ENCODE measurements at regions not wholly inside any gene's neighbourhood (a gene's known extent, or its start where the extent isn't known, plus 50 kb on each side); places are given as distances from the start of the nearest gene placed in this dataset.

GRCh38 chr4:116520886-116521285, 564.5 kb downstream of the TRAM1L1 start:
- TF ChIP-seq NFIC (IDR thresholded peaks at IDR 0.05) (no peak), USF1 (IDR thresholded peaks at IDR 0.05) (no peak), CEBPB (IDR thresholded peaks at IDR 0.05) (no peak), EGR1 (IDR thresholded peaks at IDR 0.05) (no peak), REST (IDR thresholded peaks at IDR 0.05; ENCODE audit: low read depth) (no peak), YY1 (IDR thresholded peaks at IDR 0.05; ENCODE audit: low read depth) (no peak), MAX (IDR thresholded peaks at IDR 0.05) (no peak), ZBTB7A (IDR thresholded peaks at IDR 0.05; ENCODE audit: low read depth) (no peak), TAF1 (IDR thresholded peaks at IDR 0.05; ENCODE audit: low read depth) (no peak), TEAD4 (IDR thresholded peaks at IDR 0.05) (no peak), EP300 (IDR thresholded peaks at IDR 0.05; ENCODE audit: borderline replicate concordance) (no peak), FOXM1 (IDR thresholded peaks at IDR 0.05; ENCODE audit: borderline replicate concordance, low read depth) (no peak), CREB1 (IDR thresholded peaks at IDR 0.05; ENCODE audit: low read depth) (no peak), TCF12 (IDR thresholded peaks at IDR 0.05; ENCODE audit: low read depth) (no peak), RAD21 (IDR thresholded peaks at IDR 0.05; ENCODE audit: low read depth) (no peak)

- no peak for TF ChIP-seq NFIC (IDR thresholded peaks at IDR 0.05)
- TF ChIP-seq TAF1 (IDR thresholded peaks at IDR 0.05; ENCODE audit: low read depth), result no peak
- no peak for TF ChIP-seq EGR1 (IDR thresholded peaks at IDR 0.05)
- no peak for TF ChIP-seq CREB1 (IDR thresholded peaks at IDR 0.05; ENCODE audit: low read depth)
- no peak for TF ChIP-seq TEAD4 (IDR thresholded peaks at IDR 0.05)
- TF ChIP-seq TCF12 (IDR thresholded peaks at IDR 0.05; ENCODE audit: low read depth), result no peak
- TF ChIP-seq MAX (IDR thresholded peaks at IDR 0.05), result no peak
- TF ChIP-seq FOXM1 (IDR thresholded peaks at IDR 0.05; ENCODE audit: borderline replicate concordance, low read depth), result no peak
Observed at GRCh38 chr4:116516711-116517110, 568.7 kb downstream of the TRAM1L1 start.

- TF ChIP-seq CREB1 (IDR thresholded peaks at IDR 0.05; ENCODE audit: low read depth) (no peak), USF1 (IDR thresholded peaks at IDR 0.05) (no peak), TAF1 (IDR thresholded peaks at IDR 0.05; ENCODE audit: low read depth) (no peak), EP300 (IDR thresholded peaks at IDR 0.05; ENCODE audit: borderline replicate concordance) (no peak), MAX (IDR thresholded peaks at IDR 0.05) (no peak), CEBPB (IDR thresholded peaks at IDR 0.05) (no peak), TEAD4 (IDR thresholded peaks at IDR 0.05) (no peak), RAD21 (IDR thresholded peaks at IDR 0.05; ENCODE audit: low read depth) (no peak), REST (IDR thresholded peaks at IDR 0.05; ENCODE audit: low read depth) (no peak), YY1 (IDR thresholded peaks at IDR 0.05; ENCODE audit: low read depth) (no peak), ZBTB7A (IDR thresholded peaks at IDR 0.05; ENCODE audit: low read depth) (no peak), FOXM1 (IDR thresholded peaks at IDR 0.05; ENCODE audit: borderline replicate concordance, low read depth) (no peak), TCF12 (IDR thresholded peaks at IDR 0.05; ENCODE audit: low read depth) (no peak), NFIC (IDR thresholded peaks at IDR 0.05) (no peak), EGR1 (IDR thresholded peaks at IDR 0.05) (no peak)
Observed at GRCh38 chr4:116515959-116516358, 569.4 kb downstream of the TRAM1L1 start.

- no peak for TF ChIP-seq TAF1 (IDR thresholded peaks at IDR 0.05; ENCODE audit: low read depth)
Observed at GRCh38 chr4:116512552-116512951, 572.8 kb downstream of the TRAM1L1 start.

GRCh38 chr4:116501954-116502353, 583.4 kb downstream of the TRAM1L1 start:
- TF ChIP-seq TEAD4 (IDR thresholded peaks at IDR 0.05) (no peak), YY1 (IDR thresholded peaks at IDR 0.05; ENCODE audit: low read depth) (no peak), USF1 (IDR thresholded peaks at IDR 0.05) (no peak), EP300 (IDR thresholded peaks at IDR 0.05; ENCODE audit: borderline replicate concordance) (no peak), CREB1 (IDR thresholded peaks at IDR 0.05; ENCODE audit: low read depth) (no peak), ZBTB7A (IDR thresholded peaks at IDR 0.05; ENCODE audit: low read depth) (no peak), REST (IDR thresholded peaks at IDR 0.05; ENCODE audit: low read depth) (no peak), RAD21 (IDR thresholded peaks at IDR 0.05; ENCODE audit: low read depth) (no peak), NFIC (IDR thresholded peaks at IDR 0.05) (no peak), CEBPB (IDR thresholded peaks at IDR 0.05) (no peak), TAF1 (IDR thresholded peaks at IDR 0.05; ENCODE audit: low read depth) (no peak)
